Glomerular visceral epithelial cell (primary cell): ENCODE measurements at regions not wholly inside any gene's neighbourhood (a gene's known extent, or its start where the extent isn't known, plus 50 kb on each side); places are given as distances from the start of the nearest gene placed in this dataset.
"Not testable (repeated sequence)": the region's sequence is repeated elsewhere in the genome, so short reads cannot be mapped to it uniquely, and the experiment has no call there.

ENCODE experiments used
- DNase-seq: peaks from one replicate; pipeline ENCODE4 v3.0.0-alpha.2; 2016; ENCODE audit errors: extremely low spot score

GRCh38 chr12:33041562-33041961 is 145.0 kb upstream of the PKP2 start:
- no peak for DNase-seq

GRCh38 chr12:33033999-33034398 is 137.4 kb upstream of the PKP2 start:
- not testable (repeated sequence) for DNase-seq

GRCh38 chr12:33026791-33027190 is 130.2 kb upstream of the PKP2 start:
- no peak for DNase-seq

- DNase-seq, result not testable (repeated sequence)
Measured at GRCh38 chr12:33022724-33023123, 126.1 kb upstream of the PKP2 start.

GRCh38 chr12:33017029-33017428 is 120.5 kb upstream of the PKP2 start:
- DNase-seq, result not testable (repeated sequence)

GRCh38 chr12:33012226-33012625 is 115.6 kb upstream of the PKP2 start:
- DNase-seq, result no peak

GRCh38 chr12:33006106-33006505 is 109.5 kb upstream of the PKP2 start:
- DNase-seq, result no peak

- DNase-seq, result no peak
Measured at GRCh38 chr12:33000016-33000415, 103.4 kb upstream of the PKP2 start.

GRCh38 chr12:32997471-32997870 is 100.9 kb upstream of the PKP2 start:
- DNase-seq, result no peak

GRCh38 chr12:32995623-32996022 is 99.0 kb upstream of the PKP2 start:
- no peak for DNase-seq

- DNase-seq, result no peak
Measured at GRCh38 chr12:32993404-32993803, 96.8 kb upstream of the PKP2 start.

GRCh38 chr12:32989705-32990104 is 93.1 kb upstream of the PKP2 start:
- no peak for DNase-seq

- no peak for DNase-seq
Measured at GRCh38 chr12:32988982-32989381, 92.4 kb upstream of the PKP2 start.

GRCh38 chr12:32987512-32987911 is 90.9 kb upstream of the PKP2 start:
- no peak for DNase-seq

GRCh38 chr12:32983968-32984367 is 87.4 kb upstream of the PKP2 start:
- no peak for DNase-seq

GRCh38 chr12:32983332-32983731 is 86.8 kb upstream of the PKP2 start:
- no peak for DNase-seq

- no peak for DNase-seq
Measured at GRCh38 chr12:32981139-32981538, 84.6 kb upstream of the PKP2 start.

GRCh38 chr12:32975122-32975521 is 78.5 kb upstream of the PKP2 start:
- DNase-seq, result no peak

- no peak for DNase-seq
Measured at GRCh38 chr12:32970465-32971110, 74.0 kb upstream of the PKP2 start.

- no peak for DNase-seq
Measured at GRCh38 chr12:32964981-32965585, 68.5 kb upstream of the PKP2 start.

- DNase-seq, result not testable (repeated sequence)
Measured at GRCh38 chr12:32956418-32956817, 59.8 kb upstream of the PKP2 start.

GRCh38 chr12:32952681-32953080 is 56.1 kb upstream of the PKP2 start:
- no peak for DNase-seq

- DNase-seq, result no peak
Measured at GRCh38 chr12:32949815-32950214, 53.2 kb upstream of the PKP2 start.
